ENCODE measurements at regions not wholly inside any gene's neighbourhood (a gene's known extent, or its start where the extent isn't known, plus 50 kb on each side); places are given as distances from the start of the nearest gene placed in this dataset.

DNA sequence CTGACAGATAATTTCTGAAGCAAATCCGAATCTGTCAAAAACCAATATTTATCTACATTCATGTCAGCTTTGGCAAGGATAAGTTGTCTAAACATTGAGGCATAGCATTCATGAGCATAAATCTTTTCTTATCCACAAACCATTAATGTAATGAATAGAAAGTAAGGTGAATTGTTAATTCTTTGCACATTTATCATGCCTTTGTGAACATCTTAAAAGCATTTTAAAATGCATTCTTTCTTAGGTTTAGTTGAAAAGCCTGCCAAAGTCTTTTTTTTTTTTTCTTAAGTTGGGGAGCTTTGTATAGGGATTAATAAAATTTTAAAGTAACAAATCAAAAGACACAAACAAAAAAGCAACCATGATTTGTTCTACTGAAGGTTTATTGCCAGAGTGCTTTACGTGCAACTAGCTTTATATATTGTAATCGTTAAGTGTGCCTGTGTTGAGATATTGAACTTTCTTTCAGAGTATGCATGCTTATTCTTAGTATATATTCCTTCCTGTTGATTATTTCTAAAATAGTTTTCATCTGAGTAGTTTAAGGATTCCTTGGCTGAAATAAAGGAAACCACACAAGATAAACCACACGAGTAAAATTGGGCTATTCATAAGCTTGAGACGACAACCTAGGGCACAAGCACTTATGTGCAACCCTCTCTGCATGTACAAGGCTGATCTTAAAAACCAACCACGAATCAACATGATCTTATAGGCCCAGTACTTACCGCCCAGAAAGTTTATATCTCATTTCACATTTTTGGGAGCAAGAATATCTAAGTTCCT, 1110.9 kb upstream of the CNTN5 start:
- no peak for DNase-seq (ENCODE audit: low spot score)
- Histone ChIP-seq H3K4me1 (ENCODE audit: control insufficient read depth in 4 of 4, insufficient read depth in 4 of 4, low read length in 3 of 4) (no peaks in the 10 kb centered on the region), H3K4me3 (ENCODE audit: low read depth in 1 of 3, low read length in 3 of 3) (no peak overlapping the region), H3K27ac (ENCODE audit: low read depth in 1 of 2, low read length in 2 of 2) (no peak overlapping the region), H3K9me3 (ENCODE audit: control insufficient read depth in 4 of 4, low read length in 3 of 4) (peaks cover 0 to 3% (median under 1%) of the 10 kb centered on the region in 4 donors), H3K27me3 (ENCODE audit: control insufficient read depth in 4 of 4, insufficient read depth in 4 of 4, low read length in 3 of 4) (no peaks in the 10 kb centered on the region), H3K36me3 (ENCODE audit: control insufficient read depth in 4 of 4, insufficient read depth in 3 of 4, low read depth in 1 of 4, low read length in 3 of 4) (no peaks in the 10 kb centered on the region), H3K9ac (ENCODE audit: low read depth in 1 of 2, low read length in 2 of 2) (no peak overlapping the region)
- TF ChIP-seq RAD21 (IDR thresholded peaks at IDR 0.05) (no peak), RXRA (IDR thresholded peaks at IDR 0.05) (no peak), FOXA2 (IDR thresholded peaks at IDR 0.05) (no peak), FOXA1 (IDR thresholded peaks at IDR 0.05) (no peak), SP1 (IDR thresholded peaks at IDR 0.05) (no peak), HNF4A (conservative IDR thresholded peaks at IDR 0.05) (no peak), HNF4G (IDR thresholded peaks at IDR 0.05) (no peak), GABPA (IDR thresholded peaks at IDR 0.05 in 1 of 2, conservative IDR thresholded peaks at IDR 0.05 in 1 of 2) (no peak), NR2F2 (IDR thresholded peaks at IDR 0.05) (no peak), TAF1 (conservative IDR thresholded peaks at IDR 0.05) (no peak), YY1 (IDR thresholded peaks at IDR 0.05) (no peak), JUND (IDR thresholded peaks at IDR 0.05) (no peak), EGR1 (IDR thresholded peaks at IDR 0.05; ENCODE audit: low read depth in 2 of 2) (no peak)
- TF ChIP-seq, protein P1, sequence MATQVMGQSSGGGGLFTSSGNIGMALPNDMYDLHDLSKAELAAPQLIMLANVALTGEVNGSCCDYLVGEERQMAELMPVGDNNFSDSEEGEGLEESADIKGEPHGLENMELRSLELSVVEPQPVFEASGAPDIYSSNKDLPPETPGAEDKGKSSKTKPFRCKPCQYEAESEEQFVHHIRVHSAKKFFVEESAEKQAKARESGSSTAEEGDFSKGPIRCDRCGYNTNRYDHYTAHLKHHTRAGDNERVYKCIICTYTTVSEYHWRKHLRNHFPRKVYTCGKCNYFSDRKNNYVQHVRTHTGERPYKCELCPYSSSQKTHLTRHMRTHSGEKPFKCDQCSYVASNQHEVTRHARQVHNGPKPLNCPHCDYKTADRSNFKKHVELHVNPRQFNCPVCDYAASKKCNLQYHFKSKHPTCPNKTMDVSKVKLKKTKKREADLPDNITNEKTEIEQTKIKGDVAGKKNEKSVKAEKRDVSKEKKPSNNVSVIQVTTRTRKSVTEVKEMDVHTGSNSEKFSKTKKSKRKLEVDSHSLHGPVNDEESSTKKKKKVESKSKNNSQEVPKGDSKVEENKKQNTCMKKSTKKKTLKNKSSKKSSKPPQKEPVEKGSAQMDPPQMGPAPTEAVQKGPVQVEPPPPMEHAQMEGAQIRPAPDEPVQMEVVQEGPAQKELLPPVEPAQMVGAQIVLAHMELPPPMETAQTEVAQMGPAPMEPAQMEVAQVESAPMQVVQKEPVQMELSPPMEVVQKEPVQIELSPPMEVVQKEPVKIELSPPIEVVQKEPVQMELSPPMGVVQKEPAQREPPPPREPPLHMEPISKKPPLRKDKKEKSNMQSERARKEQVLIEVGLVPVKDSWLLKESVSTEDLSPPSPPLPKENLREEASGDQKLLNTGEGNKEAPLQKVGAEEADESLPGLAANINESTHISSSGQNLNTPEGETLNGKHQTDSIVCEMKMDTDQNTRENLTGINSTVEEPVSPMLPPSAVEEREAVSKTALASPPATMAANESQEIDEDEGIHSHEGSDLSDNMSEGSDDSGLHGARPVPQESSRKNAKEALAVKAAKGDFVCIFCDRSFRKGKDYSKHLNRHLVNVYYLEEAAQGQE (IDR thresholded peaks at IDR 0.05) = no peak
- TF ChIP-seq, protein P2, sequence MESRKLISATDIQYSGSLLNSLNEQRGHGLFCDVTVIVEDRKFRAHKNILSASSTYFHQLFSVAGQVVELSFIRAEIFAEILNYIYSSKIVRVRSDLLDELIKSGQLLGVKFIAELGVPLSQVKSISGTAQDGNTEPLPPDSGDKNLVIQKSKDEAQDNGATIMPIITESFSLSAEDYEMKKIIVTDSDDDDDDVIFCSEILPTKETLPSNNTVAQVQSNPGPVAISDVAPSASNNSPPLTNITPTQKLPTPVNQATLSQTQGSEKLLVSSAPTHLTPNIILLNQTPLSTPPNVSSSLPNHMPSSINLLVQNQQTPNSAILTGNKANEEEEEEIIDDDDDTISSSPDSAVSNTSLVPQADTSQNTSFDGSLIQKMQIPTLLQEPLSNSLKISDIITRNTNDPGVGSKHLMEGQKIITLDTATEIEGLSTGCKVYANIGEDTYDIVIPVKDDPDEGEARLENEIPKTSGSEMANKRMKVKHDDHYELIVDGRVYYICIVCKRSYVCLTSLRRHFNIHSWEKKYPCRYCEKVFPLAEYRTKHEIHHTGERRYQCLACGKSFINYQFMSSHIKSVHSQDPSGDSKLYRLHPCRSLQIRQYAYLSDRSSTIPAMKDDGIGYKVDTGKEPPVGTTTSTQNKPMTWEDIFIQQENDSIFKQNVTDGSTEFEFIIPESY (IDR thresholded peaks at IDR 0.05) = no peak
- TF ChIP-seq, protein P3, sequence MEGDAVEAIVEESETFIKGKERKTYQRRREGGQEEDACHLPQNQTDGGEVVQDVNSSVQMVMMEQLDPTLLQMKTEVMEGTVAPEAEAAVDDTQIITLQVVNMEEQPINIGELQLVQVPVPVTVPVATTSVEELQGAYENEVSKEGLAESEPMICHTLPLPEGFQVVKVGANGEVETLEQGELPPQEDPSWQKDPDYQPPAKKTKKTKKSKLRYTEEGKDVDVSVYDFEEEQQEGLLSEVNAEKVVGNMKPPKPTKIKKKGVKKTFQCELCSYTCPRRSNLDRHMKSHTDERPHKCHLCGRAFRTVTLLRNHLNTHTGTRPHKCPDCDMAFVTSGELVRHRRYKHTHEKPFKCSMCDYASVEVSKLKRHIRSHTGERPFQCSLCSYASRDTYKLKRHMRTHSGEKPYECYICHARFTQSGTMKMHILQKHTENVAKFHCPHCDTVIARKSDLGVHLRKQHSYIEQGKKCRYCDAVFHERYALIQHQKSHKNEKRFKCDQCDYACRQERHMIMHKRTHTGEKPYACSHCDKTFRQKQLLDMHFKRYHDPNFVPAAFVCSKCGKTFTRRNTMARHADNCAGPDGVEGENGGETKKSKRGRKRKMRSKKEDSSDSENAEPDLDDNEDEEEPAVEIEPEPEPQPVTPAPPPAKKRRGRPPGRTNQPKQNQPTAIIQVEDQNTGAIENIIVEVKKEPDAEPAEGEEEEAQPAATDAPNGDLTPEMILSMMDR (IDR thresholded peaks at IDR 0.05; ENCODE audit: low read depth, low read length, missing input control) = no peak
- TF ChIP-seq, protein P4, sequence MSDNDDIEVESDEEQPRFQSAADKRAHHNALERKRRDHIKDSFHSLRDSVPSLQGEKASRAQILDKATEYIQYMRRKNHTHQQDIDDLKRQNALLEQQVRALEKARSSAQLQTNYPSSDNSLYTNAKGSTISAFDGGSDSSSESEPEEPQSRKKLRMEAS (IDR thresholded peaks at IDR 0.05) = no peak
- TF ChIP-seq, protein P5, sequence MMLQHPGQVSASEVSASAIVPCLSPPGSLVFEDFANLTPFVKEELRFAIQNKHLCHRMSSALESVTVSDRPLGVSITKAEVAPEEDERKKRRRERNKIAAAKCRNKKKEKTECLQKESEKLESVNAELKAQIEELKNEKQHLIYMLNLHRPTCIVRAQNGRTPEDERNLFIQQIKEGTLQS (IDR thresholded peaks at IDR 0.05) = no peak
- 50% methylated on average over 7 of the region's 7 CpGs for WGBS
